ENCODE measurements at regions not wholly inside any gene's neighbourhood (a gene's known extent, or its start where the extent isn't known, plus 50 kb on each side); places are given as distances from the start of the nearest gene placed in this dataset.
"Not testable (repeated sequence)": the region's sequence is repeated elsewhere in the genome, so short reads cannot be mapped to it uniquely, and the experiment has no call there.

- Histone ChIP-seq H3K9me3 (ENCODE audit: control insufficient read depth, low read length) (no peaks in the 10 kb centered on the region), H3K4me1 (ENCODE audit: control insufficient read depth, insufficient read depth, low read length) (no peaks in the 10 kb centered on the region), H3K4me3 (ENCODE audit: low read length) (no peak overlapping the region), H3K27ac (ENCODE audit: low read length) (no peak overlapping the region), H3K27me3 (ENCODE audit: control insufficient read depth, insufficient read depth) (no peaks in the 10 kb centered on the region)
- ATAC-seq (peak in 1 of 2 donors; percentile 13), DNase-seq (peak in 1 of 3 donors; percentile 76)
- intact Hi-C loops (cut with DNase I): no loop called here
- WGBS: 75% methylated on average over 15 of the region's 15 CpGs
Measured at GRCh38 chr15:66865622-66866611, 163.9 kb downstream of the SMAD6 start.

GRCh38 chr15:66866656-66867055, 164.6 kb downstream of the SMAD6 start:
- Histone ChIP-seq H3K27me3 (ENCODE audit: control insufficient read depth, insufficient read depth) (no peaks in the 10 kb centered on the region), H3K4me1 (ENCODE audit: control insufficient read depth, insufficient read depth, low read length) (no peaks in the 10 kb centered on the region), H3K4me3 (ENCODE audit: low read length) (no peak overlapping the region), H3K9me3 (ENCODE audit: control insufficient read depth, low read length) (no peaks in the 10 kb centered on the region), H3K27ac (ENCODE audit: low read length) (no peak overlapping the region)
- 84% methylated on average over 6 of the region's 6 CpGs for WGBS
- DNase-seq (no peak), ATAC-seq (no peak)
- intact Hi-C loops (cut with DNase I): no loop called here

- ATAC-seq: no peak
- no peak overlapping the region for H3K27ac ChIP-seq (ENCODE audit: low read length)
- no peaks in the 10 kb centered on the region for H3K9me3 ChIP-seq (ENCODE audit: control insufficient read depth, low read length)
- H3K27me3 ChIP-seq (ENCODE audit: control insufficient read depth, insufficient read depth): no peaks in the 10 kb centered on the region
- no peaks in the 10 kb centered on the region for H3K4me1 ChIP-seq (ENCODE audit: control insufficient read depth, insufficient read depth, low read length)
- H3K4me3 ChIP-seq (ENCODE audit: low read length): no peak overlapping the region
- no peak for DNase-seq
- WGBS: 51% methylated on average over 1 of the region's 1 CpG
- intact Hi-C loops (cut with DNase I): no loop called here
Measured at GRCh38 chr15:66868918-66869317, 166.9 kb downstream of the SMAD6 start.

- DNase-seq (no peak), ATAC-seq (no peak)
- no peak overlapping the region for H3K4me3 ChIP-seq (ENCODE audit: low read length)
- intact Hi-C loops (cut with DNase I): no loop called here
- no peaks in the 10 kb centered on the region for H3K4me1 ChIP-seq (ENCODE audit: control insufficient read depth, insufficient read depth, low read length)
- no peak overlapping the region for H3K27ac ChIP-seq (ENCODE audit: low read length)
- H3K27me3 ChIP-seq (ENCODE audit: control insufficient read depth, insufficient read depth): no peaks in the 10 kb centered on the region
- no peaks in the 10 kb centered on the region for H3K9me3 ChIP-seq (ENCODE audit: control insufficient read depth, low read length)
Measured at GRCh38 chr15:66870880-66871388, 168.9 kb downstream of the SMAD6 start.

GRCh38 chr15:66872405-66872804, 170.4 kb downstream of the SMAD6 start:
- DNase-seq (no peak), ATAC-seq (no peak)
- Histone ChIP-seq H3K27me3 (ENCODE audit: control insufficient read depth, insufficient read depth) (no peaks in the 10 kb centered on the region), H3K9me3 (ENCODE audit: control insufficient read depth, low read length) (no peaks in the 10 kb centered on the region), H3K4me3 (ENCODE audit: low read length) (no peak overlapping the region), H3K4me1 (ENCODE audit: control insufficient read depth, insufficient read depth, low read length) (no peaks in the 10 kb centered on the region), H3K27ac (ENCODE audit: low read length) (no peak overlapping the region)
- intact Hi-C loops (cut with DNase I): no loop called here

- intact Hi-C loops (cut with DNase I); H3K27ac ChIP-seq (ENCODE audit: low read length); H3K4me1 ChIP-seq (ENCODE audit: control insufficient read depth, insufficient read depth, low read length); DNase-seq; H3K4me3 ChIP-seq (ENCODE audit: low read length); H3K9me3 ChIP-seq (ENCODE audit: control insufficient read depth, low read length); ATAC-seq; H3K27me3 ChIP-seq (ENCODE audit: control insufficient read depth, insufficient read depth): not testable (repeated sequence)
- WGBS: 91% methylated on average over 3 of the region's 3 CpGs
Measured at GRCh38 chr15:66873331-66873730, 171.3 kb downstream of the SMAD6 start.

- no peak for DNase-seq
- no peak for ATAC-seq
- WGBS: 95% methylated on average over 6 of the region's 6 CpGs
- Histone ChIP-seq H3K4me1 (ENCODE audit: control insufficient read depth, insufficient read depth, low read length) (peaks cover 7% of the 10 kb centered on the region), H3K4me3 (ENCODE audit: low read length) (no peak overlapping the region), H3K27me3 (ENCODE audit: control insufficient read depth, insufficient read depth) (no peaks in the 10 kb centered on the region), H3K27ac (ENCODE audit: low read length) (no peak overlapping the region), H3K9me3 (ENCODE audit: control insufficient read depth, low read length) (no peaks in the 10 kb centered on the region)
- intact Hi-C loops (cut with DNase I): no loop called here
Measured at GRCh38 chr15:66873856-66874255, 171.8 kb downstream of the SMAD6 start.

GRCh38 chr15:66875588-66876420, 173.8 kb downstream of the SMAD6 start:
- intact Hi-C loops (cut with DNase I): no loop called here
- H3K27ac ChIP-seq (ENCODE audit: low read length): no peak overlapping the region

GRCh38 chr15:66876421-66876730, 174.3 kb downstream of the SMAD6 start:
- Histone ChIP-seq H3K4me1 (ENCODE audit: control insufficient read depth, insufficient read depth, low read length) (peaks cover 11% of the 10 kb centered on the region), H3K27ac (ENCODE audit: low read length) (no peak overlapping the region)

More at GRCh38 chr15:66875588-66876420, 173.8 kb downstream of the SMAD6 start:
- 93% methylated on average over 17 of the region's 17 CpGs for WGBS
- no peaks in the 10 kb centered on the region for H3K9me3 ChIP-seq (ENCODE audit: control insufficient read depth, low read length)
- no peak for ATAC-seq
- no peak overlapping the region for H3K4me3 ChIP-seq (ENCODE audit: low read length)
- no peaks in the 10 kb centered on the region for H3K27me3 ChIP-seq (ENCODE audit: control insufficient read depth, insufficient read depth)
- H3K4me1 ChIP-seq (ENCODE audit: control insufficient read depth, insufficient read depth, low read length): peaks cover 11% of the 10 kb centered on the region
- no peak for DNase-seq

GRCh38 chr15:66876731-66877476, 174.9 kb downstream of the SMAD6 start:
- Histone ChIP-seq H3K27me3 (ENCODE audit: control insufficient read depth, insufficient read depth) (no peaks in the 10 kb centered on the region), H3K4me3 (ENCODE audit: low read length) (no peak overlapping the region), H3K9me3 (ENCODE audit: control insufficient read depth, low read length) (no peaks in the 10 kb centered on the region), H3K4me1 (ENCODE audit: control insufficient read depth, insufficient read depth, low read length) (peaks cover 11% of the 10 kb centered on the region), H3K27ac (ENCODE audit: low read length) (no peak overlapping the region)
- ATAC-seq (no peak), DNase-seq (no peak)
- intact Hi-C loops (cut with DNase I): no loop called here
- WGBS: 83% methylated on average over 20 of the region's 20 CpGs

More at GRCh38 chr15:66876421-66876730, 174.3 kb downstream of the SMAD6 start:
- ATAC-seq (peak; percentile 6 to 29), DNase-seq (peak in 1 of 3 donors; percentile 55)
- intact Hi-C loops (cut with DNase I): no loop called here
- H3K4me3 ChIP-seq (ENCODE audit: low read length): no peak overlapping the region
- H3K9me3 ChIP-seq (ENCODE audit: control insufficient read depth, low read length): no peaks in the 10 kb centered on the region
- no peaks in the 10 kb centered on the region for H3K27me3 ChIP-seq (ENCODE audit: control insufficient read depth, insufficient read depth)
- WGBS: 63% methylated on average over 5 of the region's 5 CpGs
